ENCODE measurements at regions not wholly inside any gene's neighbourhood (a gene's known extent, or its start where the extent isn't known, plus 50 kb on each side); places are given as distances from the start of the nearest gene placed in this dataset.

- DNase-seq (ENCODE audit: low spot score): no peak
- H3K9me3 ChIP-seq: no peaks in the 10 kb centered on the region
- 0% methylated on average over 1 of the region's 1 CpG for WGBS
- peaks cover 1% of the 10 kb centered on the region for H3K27me3 ChIP-seq (replicated peaks; ENCODE audit: insufficient read depth)
- no peaks in the 10 kb centered on the region for H3K36me3 ChIP-seq
- no peak for TF ChIP-seq POLR2AphosphoS5 (IDR thresholded peaks at IDR 0.05)
- no peak for TF ChIP-seq POLR2A (IDR thresholded peaks at IDR 0.05)
- H3K4me1 ChIP-seq (replicated peaks): no peaks in the 10 kb centered on the region
- H3K27ac ChIP-seq: no peak overlapping the region
- no peak overlapping the region for H3K4me3 ChIP-seq
- intact Hi-C loops (cut with DNase I): no loop called here
These were observed 272.1 kb upstream of the RND3 start for GRCh38 chr2:150759531-150759930.

- DNase-seq (ENCODE audit: low spot score): no peak
- 64% methylated on average over 3 of the region's 3 CpGs for WGBS
- Histone ChIP-seq H3K27me3 (replicated peaks; ENCODE audit: insufficient read depth) (peaks cover 1% of the 10 kb centered on the region), H3K4me3 (no peak overlapping the region), H3K27ac (no peak overlapping the region), H3K4me1 (replicated peaks) (no peaks in the 10 kb centered on the region), H3K9me3 (no peaks in the 10 kb centered on the region), H3K36me3 (no peaks in the 10 kb centered on the region)
- TF ChIP-seq CTCF (IDR thresholded peaks at IDR 0.05): no peak
- TF ChIP-seq POLR2AphosphoS5 (IDR thresholded peaks at IDR 0.05): no peak
- no peak for TF ChIP-seq POLR2A (IDR thresholded peaks at IDR 0.05)
- intact Hi-C loops (cut with DNase I): no loop called here
These were observed 271.6 kb upstream of the RND3 start for GRCh38 chr2:150759106-150759505.

- H3K36me3 ChIP-seq: no peaks in the 10 kb centered on the region
- no peaks in the 10 kb centered on the region for H3K9me3 ChIP-seq
- intact Hi-C loops (cut with DNase I): no loop called here
- H3K27me3 ChIP-seq (replicated peaks; ENCODE audit: insufficient read depth): peaks cover 1% of the 10 kb centered on the region
- no peak overlapping the region for H3K27ac ChIP-seq
- no peak for DNase-seq (ENCODE audit: low spot score)
- H3K4me3 ChIP-seq: no peak overlapping the region
- no peaks in the 10 kb centered on the region for H3K4me1 ChIP-seq (replicated peaks)
- TF ChIP-seq POLR2AphosphoS5 (IDR thresholded peaks at IDR 0.05) (no peak), CTCF (IDR thresholded peaks at IDR 0.05) (no peak), POLR2A (IDR thresholded peaks at IDR 0.05) (no peak)
These were observed 264.8 kb upstream of the RND3 start for GRCh38 chr2:150752229-150752628.

- Histone ChIP-seq H3K9me3 (no peaks in the 10 kb centered on the region), H3K27ac (no peak overlapping the region), H3K36me3 (no peaks in the 10 kb centered on the region), H3K4me3 (no peak overlapping the region), H3K27me3 (replicated peaks; ENCODE audit: insufficient read depth) (no peaks in the 10 kb centered on the region), H3K4me1 (replicated peaks) (no peaks in the 10 kb centered on the region)
- WGBS: 94% methylated on average over 1 of the region's 1 CpG
- intact Hi-C loops (cut with DNase I): no loop called here
- DNase-seq (ENCODE audit: low spot score): no peak
- no peak for TF ChIP-seq POLR2AphosphoS5 (IDR thresholded peaks at IDR 0.05)
- no peak for TF ChIP-seq POLR2A (IDR thresholded peaks at IDR 0.05)
- TF ChIP-seq CTCF (IDR thresholded peaks at IDR 0.05): no peak
These were observed 263.3 kb upstream of the RND3 start for GRCh38 chr2:150750720-150751119.

GRCh38 chr2:150742094-150742493, 254.6 kb upstream of the RND3 start:
- H3K36me3 ChIP-seq: no peaks in the 10 kb centered on the region
- intact Hi-C loops (cut with DNase I): no loop called here
- TF ChIP-seq CTCF (IDR thresholded peaks at IDR 0.05): no peak
- TF ChIP-seq POLR2AphosphoS5 (IDR thresholded peaks at IDR 0.05): no peak
- TF ChIP-seq POLR2A (IDR thresholded peaks at IDR 0.05): no peak
- no peaks in the 10 kb centered on the region for H3K9me3 ChIP-seq
- H3K27ac ChIP-seq: no peak overlapping the region
- no peak for DNase-seq (ENCODE audit: low spot score)
- no peak overlapping the region for H3K4me3 ChIP-seq
- H3K4me1 ChIP-seq (replicated peaks): no peaks in the 10 kb centered on the region
- 90% methylated on average over 4 of the region's 4 CpGs for WGBS
- no peaks in the 10 kb centered on the region for H3K27me3 ChIP-seq (replicated peaks; ENCODE audit: insufficient read depth)

All from prostate gland (tissue), 2 donors.